ENCODE measurements at regions not wholly inside any gene's neighbourhood (a gene's known extent, or its start where the extent isn't known, plus 50 kb on each side); places are given as distances from the start of the nearest gene placed in this dataset.

GRCh38 chr1:104196136-104196535 lies 446.4 kb downstream of the AMY1C start (continued):
- no peak for TF ChIP-seq NKRF (conservative IDR thresholded peaks at IDR 0.05)
- no peak for TF ChIP-seq POLR2A (IDR thresholded peaks at IDR 0.05; ENCODE audit: low read depth, low read length)
- TF ChIP-seq HDGF (IDR thresholded peaks at IDR 0.05): no peak
- no peak for TF ChIP-seq PRDM15 (CRISPR knock-in tag; IDR thresholded peaks at IDR 0.05)
- TF ChIP-seq POU2F2 (IDR thresholded peaks at IDR 0.05; ENCODE audit: borderline replicate concordance, low read depth, low read length): no peak
- no peak for TF ChIP-seq TBL1XR1 (IDR thresholded peaks at IDR 0.05; ENCODE audit: low read depth, low read length)

GRCh38 chr1:104197516-104197915 lies 447.8 kb downstream of the AMY1C start:
- ChIA-PET SMC1A (ENCODE audit: uncharacterized antibody, unreplicated experiment) (no interaction called here), POLR2A (no interaction called here)
- TF ChIP-seq KLF5 (IDR thresholded peaks at IDR 0.05; ENCODE audit: partially characterized antibody): no peak
- no peak for TF ChIP-seq CHD1 (IDR thresholded peaks at IDR 0.05; ENCODE audit: low read depth, low read length)
- no peak for TF ChIP-seq NR2C2 (IDR thresholded peaks at IDR 0.05; ENCODE audit: borderline replicate concordance, control insufficient read depth, insufficient read length, low read depth)
- no peak for TF ChIP-seq HDAC6 (IDR thresholded peaks at IDR 0.05; ENCODE audit: unreplicated experiment)
- no peak for TF ChIP-seq SMARCA5 (IDR thresholded peaks at IDR 0.05)
- TF ChIP-seq RAD51 (IDR thresholded peaks at IDR 0.05): no peak
- no peak for TF ChIP-seq ZNF24 (IDR thresholded peaks at IDR 0.05)
- no peak for TF ChIP-seq ZNF274 (IDR thresholded peaks at IDR 0.05; ENCODE audit: insufficient read depth, insufficient read length)
- no peak for TF ChIP-seq CEBPZ (IDR thresholded peaks at IDR 0.05; ENCODE audit: low read depth, low read length)

More at GRCh38 chr1:104197516-104197915, 447.8 kb downstream of the AMY1C start:
- FAIRE-seq: no peak
- WGBS (ENCODE audit: insufficient coverage, insufficient replicate concordance, low lambda C conversion rate, missing lambda C conversion rate): 0% methylated on average over 1 of the region's 1 CpG
- no peaks in the 10 kb centered on the region for H4K20me1 ChIP-seq (ENCODE audit: control insufficient read depth, insufficient read depth)
- ATAC-seq: no peak
- RAD21 ChIA-PET (ENCODE audit: unreplicated experiment): no interaction called here
- H3K9ac ChIP-seq (ENCODE audit: control insufficient read depth, insufficient read depth, low read length): no peak overlapping the region
- H3K4me1 ChIP-seq (ENCODE audit: control insufficient read depth, insufficient read depth, low read length): no peaks in the 10 kb centered on the region
- intact Hi-C loops (cut with micrococcal nuclease; ENCODE audit: unreplicated experiment): no loop called here
- no peak overlapping the region for H2AFZ ChIP-seq (ENCODE audit: control insufficient read depth, low read depth, low read length)
- DNase-seq (ENCODE audit: low read depth, low spot score): no peak
- no peaks in the 10 kb centered on the region for H3K79me2 ChIP-seq (ENCODE audit: control insufficient read depth, insufficient read depth, low read length)
- in situ Hi-C loops (cut with MboI): no loop called here
- no peaks in the 10 kb centered on the region for H3K27me3 ChIP-seq (replicated peaks in 1 of 2; ENCODE audit: control insufficient read depth in 2 of 2, insufficient read depth in 2 of 2, low read length in 1 of 2)
- H3K27ac ChIP-seq (ENCODE audit: control insufficient read depth, insufficient read depth): no peak overlapping the region
- CTCF ChIA-PET: no interaction called here
- no peaks in the 10 kb centered on the region for H3K9me3 ChIP-seq (replicated peaks; ENCODE audit: control insufficient read depth, insufficient read depth, low read length)
- no peak overlapping the region for H3K4me3 ChIP-seq
- H3K36me3 ChIP-seq (ENCODE audit: control insufficient read depth in 2 of 2, insufficient read depth in 2 of 2, low read length in 1 of 2): no peaks in the 10 kb centered on the region
- no TSS peak for BruUV-seq (replicated peaks)
- H3K4me2 ChIP-seq (ENCODE audit: control insufficient read depth, insufficient read depth): no peak overlapping the region

Measured in GM12878 (cell line).